ENCODE measurements at regions not wholly inside any gene's neighbourhood (a gene's known extent, or its start where the extent isn't known, plus 50 kb on each side); places are given as distances from the start of the nearest gene placed in this dataset.

GRCh38 chr6:43990627-43991619 lies 136.3 kb downstream of the MRPL14 start:
- POLR2A ChIA-PET (ENCODE audit: unreplicated experiment) = no interaction called here
- H4K20me1 ChIP-seq (ENCODE audit: insufficient read depth) = no peaks in the 10 kb centered on the region
- H2AFZ ChIP-seq = no peak overlapping the region

GRCh38 chr6:43990275-43990626 lies 137.0 kb downstream of the MRPL14 start:
- H3K27ac ChIP-seq = no peak overlapping the region

More at GRCh38 chr6:43990627-43991619, 136.3 kb downstream of the MRPL14 start:
- Histone ChIP-seq H3K9me3 (ENCODE audit: insufficient read depth, low read depth) (no peaks in the 10 kb centered on the region), H3K79me2 (ENCODE audit: low read depth) (no peaks in the 10 kb centered on the region), H3K27me3 (ENCODE audit: insufficient read depth, low read depth) (no peaks in the 10 kb centered on the region), H3K9me2 (ENCODE audit: insufficient read depth) (no peaks in the 10 kb centered on the region), H3K36me3 (ENCODE audit: low read depth) (no peaks in the 10 kb centered on the region), H3K4me1 (replicated peaks; ENCODE audit: insufficient read depth) (peaks cover 32% of the 10 kb centered on the region), H3K4me2 (no peak overlapping the region), H3K27ac (no peak overlapping the region), H3K4me3 (no peak overlapping the region), H3F3A (ENCODE audit: insufficient read depth, low read depth) (peaks cover 3% of the 10 kb centered on the region; the same call in 1 of the 2 replicates)
- CTCF ChIA-PET = no interaction called here
- no TSS peak for BruUV-seq (replicated peaks)
- intact Hi-C loops (cut with micrococcal nuclease; ENCODE audit: unreplicated experiment) = no loop called here
- DNase-seq = no peak
- TF ChIP-seq EZH2 (IDR thresholded peaks at IDR 0.05; ENCODE audit: low read depth) = no peak
- no peak for TF ChIP-seq CTCF (conservative IDR thresholded peaks at IDR 0.05)

More at GRCh38 chr6:43990275-43990626, 137.0 kb downstream of the MRPL14 start:
- H3K9me2 ChIP-seq (ENCODE audit: insufficient read depth) = no peaks in the 10 kb centered on the region
- H3K36me3 ChIP-seq (ENCODE audit: low read depth) = no peaks in the 10 kb centered on the region
- H4K20me1 ChIP-seq (ENCODE audit: insufficient read depth) = no peaks in the 10 kb centered on the region
- TF ChIP-seq CTCF (conservative IDR thresholded peaks at IDR 0.05) (no peak), EZH2 (IDR thresholded peaks at IDR 0.05; ENCODE audit: low read depth) (no peak)
- intact Hi-C loops (cut with micrococcal nuclease; ENCODE audit: unreplicated experiment) = no loop called here
- H3K4me3 ChIP-seq = no peak overlapping the region
- BruUV-seq (replicated peaks) = no TSS peak
- H3K4me1 ChIP-seq (replicated peaks; ENCODE audit: insufficient read depth) = peaks cover 32% of the 10 kb centered on the region
- CTCF ChIA-PET = interaction anchor here (0.7 kb wide), 1 partner anchor 21 kb away, joined by 3 read pairs; no protein-coding TSS in a partner anchor
- H3K9me3 ChIP-seq (ENCODE audit: insufficient read depth, low read depth) = no peaks in the 10 kb centered on the region
- no peak for DNase-seq
- peak overlapping the region; percentile 48 for H3K4me2 ChIP-seq
- H3K79me2 ChIP-seq (ENCODE audit: low read depth) = no peaks in the 10 kb centered on the region
- H3F3A ChIP-seq (ENCODE audit: insufficient read depth, low read depth) = peaks cover 3% of the 10 kb centered on the region; the same call in 1 of the 2 replicates
- POLR2A ChIA-PET (ENCODE audit: unreplicated experiment) = no interaction called here
- H2AFZ ChIP-seq = no peak overlapping the region
- no peaks in the 10 kb centered on the region for H3K27me3 ChIP-seq (ENCODE audit: insufficient read depth, low read depth)

Data from PC-9 (cell line).